ENCODE measurements at regions not wholly inside any gene's neighbourhood (a gene's known extent, or its start where the extent isn't known, plus 50 kb on each side); places are given as distances from the start of the nearest gene placed in this dataset.

GRCh38 chr14:89533136-89533535, 116.1 kb upstream of the FOXN3 start:
- DNase-seq (ENCODE audit: low spot score), result no peak
- H3K4me1 ChIP-seq (ENCODE audit: insufficient read depth, poor library complexity, severe bottlenecking), result no peaks in the 10 kb centered on the region
- no peak overlapping the region for H3K4me3 ChIP-seq (ENCODE audit: severe bottlenecking)
- no peak overlapping the region for H3K27ac ChIP-seq (ENCODE audit: poor library complexity, severe bottlenecking)
- no peaks in the 10 kb centered on the region for H3K9me3 ChIP-seq (ENCODE audit: severe bottlenecking)
- ATAC-seq (ENCODE audit: low read depth), result no peak
- no peaks in the 10 kb centered on the region for H3K36me3 ChIP-seq (ENCODE audit: low read depth)
- no peaks in the 10 kb centered on the region for H3K27me3 ChIP-seq (ENCODE audit: insufficient read depth, poor library complexity, severe bottlenecking)
- TF ChIP-seq CTCF (IDR thresholded peaks at IDR 0.05; ENCODE audit: poor library complexity, severe bottlenecking), result no peak

GRCh38 chr14:89531661-89532335, 114.8 kb upstream of the FOXN3 start:
- no peak overlapping the region for H3K27ac ChIP-seq (ENCODE audit: poor library complexity, severe bottlenecking)
- TF ChIP-seq CTCF (IDR thresholded peaks at IDR 0.05; ENCODE audit: poor library complexity, severe bottlenecking), result no peak
- ATAC-seq (ENCODE audit: low read depth), result no peak
- H3K27me3 ChIP-seq (ENCODE audit: insufficient read depth, poor library complexity, severe bottlenecking), result no peaks in the 10 kb centered on the region
- no peak for DNase-seq (ENCODE audit: low spot score)
- no peaks in the 10 kb centered on the region for H3K36me3 ChIP-seq (ENCODE audit: low read depth)
- no peaks in the 10 kb centered on the region for H3K9me3 ChIP-seq (ENCODE audit: severe bottlenecking)
- H3K4me1 ChIP-seq (ENCODE audit: insufficient read depth, poor library complexity, severe bottlenecking), result no peaks in the 10 kb centered on the region
- no peak overlapping the region for H3K4me3 ChIP-seq (ENCODE audit: severe bottlenecking)

GRCh38 chr14:89524990-89525667, 108.1 kb upstream of the FOXN3 start:
- H3K9me3 ChIP-seq (ENCODE audit: severe bottlenecking), result peaks cover 3% of the 10 kb centered on the region
- no peak overlapping the region for H3K27ac ChIP-seq (ENCODE audit: poor library complexity, severe bottlenecking)
- DNase-seq (ENCODE audit: low spot score), result no peak

GRCh38 chr14:89524412-89524811, 107.4 kb upstream of the FOXN3 start:
- no peak for TF ChIP-seq CTCF (IDR thresholded peaks at IDR 0.05; ENCODE audit: poor library complexity, severe bottlenecking)
- Histone ChIP-seq H3K36me3 (ENCODE audit: low read depth) (no peaks in the 10 kb centered on the region), H3K27me3 (ENCODE audit: insufficient read depth, poor library complexity, severe bottlenecking) (no peaks in the 10 kb centered on the region), H3K4me1 (ENCODE audit: insufficient read depth, poor library complexity, severe bottlenecking) (no peaks in the 10 kb centered on the region), H3K9me3 (ENCODE audit: severe bottlenecking) (peaks cover 3% of the 10 kb centered on the region), H3K27ac (ENCODE audit: poor library complexity, severe bottlenecking) (no peak overlapping the region), H3K4me3 (ENCODE audit: severe bottlenecking) (no peak overlapping the region)
- DNase-seq (ENCODE audit: low spot score), result no peak
- no peak for ATAC-seq (ENCODE audit: low read depth)

More at GRCh38 chr14:89524990-89525667, 108.1 kb upstream of the FOXN3 start:
- no peaks in the 10 kb centered on the region for H3K27me3 ChIP-seq (ENCODE audit: insufficient read depth, poor library complexity, severe bottlenecking)
- ATAC-seq (ENCODE audit: low read depth), result no peak
- H3K4me3 ChIP-seq (ENCODE audit: severe bottlenecking), result no peak overlapping the region
- H3K36me3 ChIP-seq (ENCODE audit: low read depth), result no peaks in the 10 kb centered on the region
- no peak for TF ChIP-seq CTCF (IDR thresholded peaks at IDR 0.05; ENCODE audit: poor library complexity, severe bottlenecking)
- H3K4me1 ChIP-seq (ENCODE audit: insufficient read depth, poor library complexity, severe bottlenecking), result no peaks in the 10 kb centered on the region

- Histone ChIP-seq H3K27ac (ENCODE audit: poor library complexity, severe bottlenecking) (no peak overlapping the region), H3K4me3 (ENCODE audit: severe bottlenecking) (no peak overlapping the region), H3K36me3 (ENCODE audit: low read depth) (no peaks in the 10 kb centered on the region), H3K9me3 (ENCODE audit: severe bottlenecking) (peaks cover 3% of the 10 kb centered on the region), H3K27me3 (ENCODE audit: insufficient read depth, poor library complexity, severe bottlenecking) (no peaks in the 10 kb centered on the region), H3K4me1 (ENCODE audit: insufficient read depth, poor library complexity, severe bottlenecking) (no peaks in the 10 kb centered on the region)
- TF ChIP-seq CTCF (IDR thresholded peaks at IDR 0.05; ENCODE audit: poor library complexity, severe bottlenecking), result no peak
- no peak for DNase-seq (ENCODE audit: low spot score)
- no peak for ATAC-seq (ENCODE audit: low read depth)
These were observed 105.0 kb upstream of the FOXN3 start for GRCh38 chr14:89521988-89522387.

Measured in RWPE2 (cell line).